ENCODE measurements at regions not wholly inside any gene's neighbourhood (a gene's known extent, or its start where the extent isn't known, plus 50 kb on each side); places are given as distances from the start of the nearest gene placed in this dataset.

- TF ChIP-seq, protein P1, sequence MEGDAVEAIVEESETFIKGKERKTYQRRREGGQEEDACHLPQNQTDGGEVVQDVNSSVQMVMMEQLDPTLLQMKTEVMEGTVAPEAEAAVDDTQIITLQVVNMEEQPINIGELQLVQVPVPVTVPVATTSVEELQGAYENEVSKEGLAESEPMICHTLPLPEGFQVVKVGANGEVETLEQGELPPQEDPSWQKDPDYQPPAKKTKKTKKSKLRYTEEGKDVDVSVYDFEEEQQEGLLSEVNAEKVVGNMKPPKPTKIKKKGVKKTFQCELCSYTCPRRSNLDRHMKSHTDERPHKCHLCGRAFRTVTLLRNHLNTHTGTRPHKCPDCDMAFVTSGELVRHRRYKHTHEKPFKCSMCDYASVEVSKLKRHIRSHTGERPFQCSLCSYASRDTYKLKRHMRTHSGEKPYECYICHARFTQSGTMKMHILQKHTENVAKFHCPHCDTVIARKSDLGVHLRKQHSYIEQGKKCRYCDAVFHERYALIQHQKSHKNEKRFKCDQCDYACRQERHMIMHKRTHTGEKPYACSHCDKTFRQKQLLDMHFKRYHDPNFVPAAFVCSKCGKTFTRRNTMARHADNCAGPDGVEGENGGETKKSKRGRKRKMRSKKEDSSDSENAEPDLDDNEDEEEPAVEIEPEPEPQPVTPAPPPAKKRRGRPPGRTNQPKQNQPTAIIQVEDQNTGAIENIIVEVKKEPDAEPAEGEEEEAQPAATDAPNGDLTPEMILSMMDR (conservative IDR thresholded peaks at IDR 0.05) = no peak
- Histone ChIP-seq H3K4ac (ENCODE audit: low read depth, low read length) (no peak overlapping the region), H3K79me1 (ENCODE audit: insufficient read depth, low read depth, low read length, poor library complexity, severe bottlenecking) (no peaks in the 10 kb centered on the region), H3K56ac (ENCODE audit: insufficient read length, low read depth, low read length) (no peak overlapping the region), H3K27ac (ENCODE audit: insufficient read length, low read depth, low read length) (no peak overlapping the region), H4K8ac (replicated peaks; ENCODE audit: insufficient read length, low read depth, low read length) (no peak overlapping the region), H2AK5ac (ENCODE audit: insufficient read length, low read length) (no peak overlapping the region), H2BK12ac (ENCODE audit: insufficient read length, low read depth, low read length) (no peak overlapping the region), H4K5ac (ENCODE audit: insufficient read length, low read depth, low read length) (no peak overlapping the region), H3K14ac (ENCODE audit: insufficient read depth, low read length) (no peak overlapping the region), H3K18ac (ENCODE audit: insufficient read length, low read depth, low read length) (no peak overlapping the region), H3K4me2 (ENCODE audit: insufficient read depth, insufficient read length, low read length) (peak overlapping the region; percentile 39), H2BK5ac (ENCODE audit: insufficient read length, low read length) (no peak overlapping the region), H3K79me2 (ENCODE audit: insufficient read depth, low read length) (no peaks in the 10 kb centered on the region), H3T11ph (ENCODE audit: low read length) (no peak overlapping the region), H2AFZ (ENCODE audit: low read length) (no peak overlapping the region), H2BK120ac (ENCODE audit: low read depth, low read length, poor library complexity, severe bottlenecking) (no peak overlapping the region), H3K27me3 (ENCODE audit: insufficient read depth, low read length) (peaks cover 17% of the 10 kb centered on the region; the same call in 1 of the 2 replicates), H4K20me1 (ENCODE audit: control insufficient read depth, insufficient read depth, insufficient read length) (no peaks in the 10 kb centered on the region), H3K9ac (ENCODE audit: extremely low read depth, insufficient read length, low read length) (no peak overlapping the region), H3K4me1 (ENCODE audit: insufficient read depth, low read length) (peaks cover 5% of the 10 kb centered on the region; the same call in 1 of the 2 replicates), H2BK15ac (ENCODE audit: low read depth, low read length) (no peak overlapping the region), H3K23me2 (ENCODE audit: insufficient read length, low read depth, low read length, poor library complexity, severe bottlenecking) (no peaks in the 10 kb centered on the region), H3K9me3 (ENCODE audit: control insufficient read depth, low read depth, low read length) (no peaks in the 10 kb centered on the region), H3K23ac (ENCODE audit: insufficient read length, low read depth, low read length) (no peak overlapping the region), H2BK20ac (ENCODE audit: low read depth, low read length, poor library complexity, severe bottlenecking) (no peak overlapping the region), H4K91ac (ENCODE audit: insufficient read length, low read depth, low read length) (no peak overlapping the region)
- Mint-ChIP-seq H3K4me1 (peaks cover 60% of the 10 kb centered on the region in 2 experiments), H3K27ac (peak overlapping the region in 1 of 3 experiments; percentile 15; a peak in 1 of 7 replicates), H3K27me3 (ENCODE audit: low read depth) (peaks cover 43% of the 10 kb centered on the region), H3K36me3 (ENCODE audit: insufficient read depth in 1 of 3, low read depth in 3 of 3) (no peaks in the 10 kb centered on the region; a peak in 2 of 7 replicates), H3K9me3 (no peaks in the 10 kb centered on the region; a peak in 1 of 5 replicates), H3K4me3 (peak overlapping the region; percentile 50 to 71)
- DNase-seq = peak; percentile 60
- no CpG with 5 or more reads among the region's 4 CpGs for WGBS (ENCODE audit: extremely low coverage, insufficient read length, low lambda C conversion rate)
These were observed 120.1 kb downstream of the NKX6-1 start for GRCh38 chr4:84378983-84379382.
